ENCODE measurements at regions not wholly inside any gene's neighbourhood (a gene's known extent, or its start where the extent isn't known, plus 50 kb on each side); places are given as distances from the start of the nearest gene placed in this dataset.

- TF ChIP-seq ZNF687 (IDR thresholded peaks at IDR 0.05): 0 out of 2 replicates have a peak, but pooled peaks have one; percentile 11
- no peak for TF ChIP-seq ASH2L (IDR thresholded peaks at IDR 0.05; ENCODE audit: borderline replicate concordance, low read depth)
- no peak for TF ChIP-seq EGR1 (IDR thresholded peaks at IDR 0.05; ENCODE audit: borderline replicate concordance in 1 of 2, low read depth in 2 of 2, low read length in 2 of 2)
- no peak for TF ChIP-seq E2F4 (IDR thresholded peaks at IDR 0.05; ENCODE audit: low read depth, low read length)
- TF ChIP-seq EZH2 (IDR thresholded peaks at IDR 0.05; ENCODE audit: borderline replicate concordance, control insufficient read depth, low read depth, low read length): no peak
- no peak for TF ChIP-seq HDAC2 (IDR thresholded peaks at IDR 0.05)
- TF ChIP-seq PKNOX1 (IDR thresholded peaks at IDR 0.05): peak; percentile 94
- peak; percentile 84 for TF ChIP-seq SMAD1 (IDR thresholded peaks at IDR 0.05; ENCODE audit: low read depth, partially characterized antibody)
- TF ChIP-seq NR2F1 (conservative IDR thresholded peaks at IDR 0.05): no peak
- TF ChIP-seq ATF7 (IDR thresholded peaks at IDR 0.05; ENCODE audit: low read depth): peak; percentile 55
- TF ChIP-seq NR2C1 (IDR thresholded peaks at IDR 0.05): no peak
- TF ChIP-seq SPI1 (IDR thresholded peaks at IDR 0.05; ENCODE audit: borderline replicate concordance, insufficient read depth, low read depth, low read length): no peak
- no peak for TF ChIP-seq TBL1XR1 (IDR thresholded peaks at IDR 0.05; ENCODE audit: low read depth, low read length)
- TF ChIP-seq HCFC1 (IDR thresholded peaks at IDR 0.05; ENCODE audit: low read length): no peak
- no peak for TF ChIP-seq ETV6 (conservative IDR thresholded peaks at IDR 0.05 in 1 of 2, IDR thresholded peaks at IDR 0.05 in 1 of 2; ENCODE audit: borderline replicate concordance in 1 of 2, low read depth in 1 of 2)
- TF ChIP-seq ELK1 (IDR thresholded peaks at IDR 0.05; ENCODE audit: low read depth, low read length): no peak
- no peak for TF ChIP-seq GABPA (IDR thresholded peaks at IDR 0.05; ENCODE audit: low read depth)
- no peak for TF ChIP-seq KDM1A (IDR thresholded peaks at IDR 0.05; ENCODE audit: borderline replicate concordance)
- TF ChIP-seq TARDBP (IDR thresholded peaks at IDR 0.05; ENCODE audit: borderline replicate concordance): no peak
- no peak for TF ChIP-seq ESRRA (IDR thresholded peaks at IDR 0.05; ENCODE audit: low read length)
- TF ChIP-seq ZNF622 (IDR thresholded peaks at IDR 0.05): no peak
- TF ChIP-seq NFYB (IDR thresholded peaks at IDR 0.05; ENCODE audit: insufficient read depth, low read depth, low read length): peak; percentile 94
- TF ChIP-seq KLF5 (IDR thresholded peaks at IDR 0.05; ENCODE audit: partially characterized antibody): peak; percentile 28
- 0 out of 2 replicates have a peak, but pooled peaks have one; percentile 25 for TF ChIP-seq ZNF207 (IDR thresholded peaks at IDR 0.05; ENCODE audit: borderline replicate concordance)
Observed at GRCh38 chr1:198937231-198938031, 298.6 kb downstream of the PTPRC start (continued).
